Neural cell (in vitro differentiated cells): ENCODE measurements at regions not wholly inside any gene's neighbourhood (a gene's known extent, or its start where the extent isn't known, plus 50 kb on each side); places are given as distances from the start of the nearest gene placed in this dataset.

ENCODE experiments used
- CTCF ChIP-seq: fragments of 450-650 bp; IDR thresholded peaks from 2 replicates; pipeline ENCODE4 v1.5.1; 2014; ENCODE audit warnings: antibody characterized with exemption, mild to moderate bottlenecking, moderate library complexity; ENCODE audit not compliant: poor library complexity, severe bottlenecking
- EP300 ChIP-seq: fragments of 450-650 bp; conservative IDR thresholded peaks from 2 replicates; pipeline ENCODE4 v1.6.1; 2014; ENCODE audit warnings: antibody characterized with exemption, mild to moderate bottlenecking, moderate library complexity; ENCODE audit not compliant: poor library complexity, severe bottlenecking
- EZH2 ChIP-seq: fragments of 200-600, 300-800 bp; shearing (Covaris generic), sonication (generic); IDR thresholded peaks from 2 replicates; pipeline ENCODE4 v1.6.1; 2014; ENCODE audit warnings: antibody characterized with exemption, low read length, borderline replicate concordance, mild to moderate bottlenecking; ENCODE audit not compliant: insufficient read depth, poor library complexity, severe bottlenecking
- MXI1 ChIP-seq: fragments of 450-650 bp; conservative IDR thresholded peaks from 2 replicates; pipeline ENCODE4 v1.6.1; 2014; ENCODE audit warnings: antibody characterized with exemption, mild to moderate bottlenecking; ENCODE audit not compliant: poor library complexity, severe bottlenecking
- POLR2AphosphoS5 ChIP-seq: IDR thresholded peaks from 2 replicates; pipeline ENCODE4 v1.6.1; 2012
- REST ChIP-seq: IDR thresholded peaks from 2 replicates; pipeline ENCODE4 v1.6.1; 2012; ENCODE audit warnings: borderline replicate concordance

GRCh38 chr6:54574671-54575070 is 266.4 kb downstream of the TINAG start:
- no peak for TF ChIP-seq CTCF
- no peak for TF ChIP-seq EP300
- TF ChIP-seq POLR2AphosphoS5: no peak
- TF ChIP-seq EZH2: no peak
- no peak for TF ChIP-seq MXI1
- TF ChIP-seq REST: no peak
